NAMALWA (cell line): ENCODE measurements at regions not wholly inside any gene's neighbourhood (a gene's known extent, or its start where the extent isn't known, plus 50 kb on each side); places are given as distances from the start of the nearest gene placed in this dataset.
"Not testable (repeated sequence)": the region's sequence is repeated elsewhere in the genome, so short reads cannot be mapped to it uniquely, and the experiment has no call there.

Experiments
- DNase-seq: peaks from one replicate; pipeline ENCODE4 v3.0.0-alpha.2; 2015; ENCODE audit warnings: low spot score

DNA sequence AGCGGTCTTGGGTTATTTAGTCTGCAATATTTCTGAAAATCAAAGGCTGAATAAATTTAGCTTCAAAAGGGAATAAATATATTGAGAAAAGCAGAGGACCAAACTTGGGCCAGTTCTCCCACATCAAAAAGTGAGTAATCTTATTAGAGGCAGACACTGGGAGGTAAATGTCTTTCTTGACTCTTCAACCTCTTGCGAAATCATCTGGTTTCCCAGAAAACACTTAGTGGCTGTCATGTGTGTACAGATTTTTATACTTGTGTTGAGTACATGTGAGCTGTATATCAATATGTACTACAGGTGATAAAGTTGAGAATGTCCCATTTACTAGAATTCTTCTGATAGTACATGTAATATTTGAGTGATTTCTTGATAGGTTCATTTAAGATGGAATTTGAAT lies 454.9 kb downstream of the PRR16 start:
- no peak for DNase-seq

GRCh38 chr5:120923026-120923425 lies 458.9 kb downstream of the PRR16 start:
- no peak for DNase-seq

DNA sequence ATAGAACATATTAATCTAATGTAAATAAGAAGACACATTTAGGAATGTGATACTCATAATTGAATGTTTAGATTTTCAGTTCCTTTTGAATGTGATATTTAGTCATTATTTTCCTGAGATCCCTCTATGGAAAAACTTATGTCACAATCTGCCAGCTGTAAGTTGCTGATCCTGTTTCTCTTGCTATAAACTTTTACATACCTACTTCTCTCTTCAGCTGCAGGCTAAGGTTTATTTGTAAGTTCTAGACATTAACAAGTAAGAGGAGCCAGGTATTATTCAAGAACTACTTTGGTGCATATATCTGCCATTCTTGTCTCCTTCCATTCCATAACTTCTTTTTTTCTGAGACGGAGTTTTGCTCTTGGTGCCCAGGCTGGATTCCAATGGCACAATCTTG lies 462.4 kb downstream of the PRR16 start:
- no peak for DNase-seq

GRCh38 chr5:120927950-120928530 lies 463.9 kb downstream of the PRR16 start:
- no peak for DNase-seq

DNA sequence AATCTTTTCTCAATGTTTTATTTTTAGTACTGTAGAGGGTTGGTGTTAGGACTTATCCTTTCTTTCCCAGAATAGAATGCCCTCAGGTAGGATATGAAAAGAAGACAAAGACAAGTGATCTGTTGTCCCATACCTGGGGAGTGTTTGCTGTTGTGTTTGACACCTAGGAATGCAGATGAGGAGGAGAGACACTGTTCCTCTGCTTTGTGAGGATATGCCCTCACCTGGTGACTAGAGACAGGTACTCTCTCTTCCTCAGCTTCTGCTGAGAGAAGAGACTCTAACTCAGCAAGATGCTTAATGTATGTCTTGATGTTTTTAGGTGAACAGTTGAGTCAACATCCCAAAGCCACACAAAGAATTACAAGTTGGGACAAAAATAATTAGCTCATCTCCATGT lies 468.4 kb downstream of the PRR16 start:
- DNase-seq = no peak

GRCh38 chr5:120934031-120934430 lies 469.9 kb downstream of the PRR16 start:
- DNase-seq = no peak

GRCh38 chr5:120936652-120937051 lies 472.6 kb downstream of the PRR16 start:
- DNase-seq = no peak

DNA sequence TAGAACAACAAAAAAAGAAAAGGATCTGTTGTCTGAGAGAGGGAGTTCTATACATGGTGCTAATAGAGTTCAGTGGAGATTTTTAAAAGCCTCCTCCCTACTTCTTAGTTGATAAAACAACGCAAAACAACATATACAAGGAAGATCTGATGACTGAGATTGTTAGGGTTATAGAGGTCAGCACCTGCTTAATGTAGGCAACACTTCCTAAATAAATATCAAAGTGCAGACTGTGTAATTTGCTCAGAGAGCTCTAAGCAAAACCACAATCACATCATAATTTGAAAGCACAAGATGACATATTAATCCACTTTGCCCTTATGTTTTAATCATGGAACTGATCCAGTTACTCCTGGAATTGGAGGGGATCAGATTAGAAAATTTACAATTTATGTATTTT lies 474.5 kb downstream of the PRR16 start:
- no peak for DNase-seq

GRCh38 chr5:120942596-120943350 lies 478.7 kb downstream of the PRR16 start:
- no peak for DNase-seq

DNA sequence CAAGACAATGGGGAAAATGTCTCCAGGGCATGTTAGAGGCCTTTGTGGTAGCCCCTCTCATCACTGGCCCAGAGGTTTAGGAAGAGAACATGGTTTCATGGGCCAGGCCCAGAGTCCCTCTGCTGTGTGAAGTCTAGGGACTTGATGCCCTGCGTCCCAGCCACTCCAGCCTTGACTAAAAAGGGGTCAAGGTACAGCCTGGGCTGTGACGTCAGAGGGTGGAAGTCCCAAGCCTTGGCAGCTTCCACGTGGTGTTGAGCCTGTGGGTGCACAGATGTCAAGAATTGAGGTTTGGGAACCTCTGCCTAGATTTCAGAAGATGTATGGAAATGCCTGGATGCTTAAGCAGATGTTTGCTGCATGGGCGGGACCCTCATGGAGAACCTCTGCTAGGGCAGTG lies 485.5 kb downstream of the PRR16 start:
- not testable (repeated sequence) for DNase-seq

DNA sequence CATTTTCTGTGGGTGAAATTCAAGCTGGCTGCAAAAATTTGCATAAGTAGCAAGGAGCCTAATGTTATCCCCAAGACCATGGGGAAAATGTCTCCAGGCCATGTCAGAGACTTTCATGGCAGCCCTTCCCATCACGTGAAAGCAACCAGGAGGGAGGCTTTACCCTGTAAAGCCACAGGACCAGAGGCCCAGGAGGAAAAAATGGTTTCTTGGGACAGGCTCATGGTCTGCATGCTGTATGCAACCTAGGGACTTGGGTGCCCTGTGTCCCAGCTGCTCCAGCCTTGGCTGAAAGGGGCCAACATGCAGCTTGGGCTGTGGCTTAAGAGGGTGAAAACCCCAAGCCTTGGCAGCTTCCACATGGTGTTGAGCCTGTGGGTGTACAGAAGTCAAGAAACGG lies 489.3 kb downstream of the PRR16 start:
- not testable (repeated sequence) for DNase-seq

- no peak for DNase-seq
Measured at GRCh38 chr5:120954255-120954654, 490.2 kb downstream of the PRR16 start.

GRCh38 chr5:120955795-120956194 lies 491.7 kb downstream of the PRR16 start:
- DNase-seq = no peak

- no peak for DNase-seq
Measured at GRCh38 chr5:120958877-120959485, 494.9 kb downstream of the PRR16 start.

GRCh38 chr5:120960510-120960909 lies 496.4 kb downstream of the PRR16 start:
- no peak for DNase-seq

DNA sequence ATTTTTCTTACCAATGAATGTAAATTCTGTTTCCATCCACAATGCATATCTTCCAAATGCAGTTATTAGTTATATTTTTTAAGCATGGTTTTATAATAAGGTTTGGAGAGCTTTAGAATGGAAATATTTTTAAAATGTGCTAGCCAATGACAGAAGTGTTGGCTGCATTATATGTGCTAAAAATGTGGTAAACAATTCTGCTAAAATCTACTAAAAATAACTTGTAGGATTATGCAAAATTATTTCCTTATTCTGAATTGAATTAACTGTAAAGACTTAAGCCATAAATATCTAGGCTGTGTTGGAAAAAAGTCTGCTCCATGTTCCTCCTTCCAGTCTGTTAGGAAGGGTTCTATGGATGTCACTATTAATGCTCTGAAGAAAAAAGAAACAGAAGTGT lies 503.3 kb downstream of the PRR16 start:
- DNase-seq = no peak

DNA sequence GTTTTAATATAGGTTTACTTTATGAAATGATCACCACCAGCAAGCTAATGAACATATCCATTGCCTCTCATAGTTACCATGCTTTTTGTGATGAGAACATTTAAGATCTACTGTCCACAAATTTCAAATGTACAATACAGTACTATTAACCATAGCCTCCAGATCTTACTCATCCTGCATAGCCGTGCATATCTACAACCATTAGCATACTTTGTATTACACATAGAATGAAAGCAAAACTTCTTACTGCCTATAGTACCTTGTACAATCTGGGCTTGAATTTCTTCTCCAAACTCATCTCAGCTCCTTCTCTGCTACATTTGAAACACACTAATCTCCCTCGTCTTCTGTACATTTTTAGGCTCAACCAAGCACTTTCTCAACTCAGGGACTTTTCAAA lies 510.6 kb downstream of the PRR16 start:
- DNase-seq = no peak

DNA sequence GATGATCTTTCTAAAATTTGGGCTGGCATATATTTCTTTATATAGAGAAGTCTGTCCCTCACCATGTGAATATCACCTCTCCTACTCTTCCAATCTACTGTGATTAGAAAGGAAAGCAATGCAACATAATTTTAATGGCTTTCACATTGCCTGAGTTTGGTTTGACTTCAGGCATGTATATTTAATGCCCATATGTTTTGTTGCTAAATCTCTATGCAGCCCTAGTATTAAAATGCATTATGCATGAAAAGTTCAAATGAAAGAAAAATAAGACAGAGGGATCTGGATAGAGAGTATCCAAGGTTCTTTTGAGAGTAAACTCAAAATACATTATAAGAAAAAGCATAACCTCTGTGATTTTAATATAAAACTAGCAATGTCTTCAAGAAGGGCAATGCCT lies 518.3 kb downstream of the PRR16 start:
- DNase-seq = no peak

- no peak for DNase-seq
Measured at GRCh38 chr5:120985526-120985925, 521.4 kb downstream of the PRR16 start.

DNA sequence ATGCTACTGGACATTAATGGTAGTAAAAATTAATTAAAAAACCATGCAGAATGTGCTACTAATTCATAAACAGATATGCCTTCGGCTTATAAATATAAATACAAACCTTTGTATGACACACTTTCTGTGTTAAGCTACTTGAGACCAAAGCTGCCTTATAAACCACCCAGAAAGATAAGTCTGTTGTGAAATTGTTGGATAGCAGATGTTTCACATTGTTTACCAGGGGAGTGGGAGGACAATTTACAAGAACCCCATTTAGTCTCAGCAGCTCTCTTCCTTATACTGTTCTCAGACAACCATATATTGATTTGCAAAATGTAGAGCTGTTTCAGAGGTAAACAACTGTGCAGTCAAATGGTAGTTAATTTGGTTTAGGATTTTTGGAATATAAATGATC lies 524.4 kb downstream of the PRR16 start:
- DNase-seq = no peak

GRCh38 chr5:120988941-120989340 lies 524.8 kb downstream of the PRR16 start:
- no peak for DNase-seq

DNA sequence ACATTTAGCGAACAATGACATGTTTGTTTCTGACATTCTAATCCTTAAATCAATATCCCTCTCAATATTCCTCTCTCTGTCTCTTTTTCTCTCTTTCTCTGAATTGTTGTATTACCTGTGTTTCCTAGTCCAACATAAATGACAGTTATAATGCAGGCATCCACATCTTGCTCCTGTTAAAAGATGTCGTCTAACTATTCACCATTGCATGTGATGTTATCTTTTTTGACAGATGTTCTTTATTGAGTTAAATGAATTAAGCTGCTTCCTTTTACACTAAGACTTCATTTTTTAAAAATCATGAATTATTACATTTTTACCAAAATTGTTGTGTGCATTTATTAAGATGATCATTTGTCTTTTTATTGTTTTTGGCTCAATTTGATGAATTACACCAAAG lies 527.5 kb downstream of the PRR16 start:
- no peak for DNase-seq

DNA sequence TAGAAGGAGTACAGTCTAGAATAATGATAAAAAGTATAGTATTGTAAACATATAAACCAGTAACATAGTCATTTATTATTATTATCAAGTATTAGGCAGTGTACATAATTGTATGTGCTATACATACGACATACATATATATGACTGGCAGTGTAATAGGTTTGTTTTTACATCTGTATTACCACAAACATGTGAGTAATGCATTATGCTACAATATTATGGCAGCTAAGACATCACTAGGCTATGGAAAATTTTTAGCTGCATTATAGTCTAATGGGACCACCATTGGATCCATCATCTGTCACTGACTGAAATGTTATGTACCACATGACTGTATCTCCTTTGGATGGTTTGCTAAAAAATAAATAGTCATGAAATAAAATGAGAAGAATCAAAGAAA lies 530.0 kb downstream of the PRR16 start:
- no peak for DNase-seq

DNA sequence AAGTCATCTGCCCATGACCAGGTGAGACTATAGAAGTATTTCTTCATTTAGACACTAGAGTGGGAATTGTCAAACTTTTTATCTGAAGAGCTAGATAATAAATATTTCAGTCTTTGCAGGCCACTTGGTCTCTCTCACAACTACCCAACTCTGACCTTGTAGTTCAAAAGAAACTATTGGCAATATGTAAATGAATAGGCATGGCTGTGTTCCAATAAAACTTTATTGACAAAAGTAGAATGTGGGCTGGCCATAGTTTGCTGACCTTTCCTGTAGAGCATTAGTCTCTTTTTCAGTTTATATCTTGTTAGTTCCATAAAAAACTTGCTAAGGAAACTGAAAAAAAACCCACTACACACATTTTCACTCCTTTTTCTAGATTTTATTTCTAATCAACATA lies 535.5 kb downstream of the PRR16 start:
- no peak for DNase-seq
